ENCODE measurements at regions not wholly inside any gene's neighbourhood (a gene's known extent, or its start where the extent isn't known, plus 50 kb on each side); places are given as distances from the start of the nearest gene placed in this dataset.
"Not testable (repeated sequence)": the region's sequence is repeated elsewhere in the genome, so short reads cannot be mapped to it uniquely, and the experiment has no call there.

- DNase-seq = no peak
Observed at GRCh38 chr3:11898611-11899325, 52.1 kb upstream of the TAMM41 start.

GRCh38 chr3:11899389-11899788 lies 52.7 kb upstream of the TAMM41 start:
- DNase-seq = not testable (repeated sequence)

- DNase-seq = no peak
Observed at GRCh38 chr3:11899826-11900225, 53.1 kb upstream of the TAMM41 start.

GRCh38 chr3:11900824-11901223 lies 54.1 kb upstream of the TAMM41 start:
- DNase-seq = no peak

- no peak for DNase-seq
Observed at GRCh38 chr3:11901286-11901875, 54.7 kb upstream of the TAMM41 start.

- DNase-seq = no peak
Observed at GRCh38 chr3:11903047-11903446, 56.4 kb upstream of the TAMM41 start.

GRCh38 chr3:11903447-11903846 lies 56.8 kb upstream of the TAMM41 start:
- DNase-seq = no peak

GRCh38 chr3:11904157-11904556 lies 57.5 kb upstream of the TAMM41 start:
- DNase-seq = no peak

GRCh38 chr3:11906407-11906806 lies 59.7 kb upstream of the TAMM41 start:
- DNase-seq = no peak

- no peak for DNase-seq
Observed at GRCh38 chr3:11907667-11908660, 61.3 kb upstream of the TAMM41 start.

- DNase-seq = no peak
Observed at GRCh38 chr3:11908981-11909698, 62.5 kb upstream of the TAMM41 start.

- DNase-seq = no peak
Observed at GRCh38 chr3:11909726-11910125, 63.0 kb upstream of the TAMM41 start.

- not testable (repeated sequence) for DNase-seq
Observed at GRCh38 chr3:11910216-11910930, 63.7 kb upstream of the TAMM41 start.

- no peak for DNase-seq
Observed at GRCh38 chr3:11910971-11911531, 64.4 kb upstream of the TAMM41 start.

GRCh38 chr3:11911887-11912286 lies 65.2 kb upstream of the TAMM41 start:
- not testable (repeated sequence) for DNase-seq

- no peak for DNase-seq
Observed at GRCh38 chr3:11913316-11913715, 66.6 kb upstream of the TAMM41 start.

GRCh38 chr3:11914041-11914440 lies 67.4 kb upstream of the TAMM41 start:
- DNase-seq = no peak

GRCh38 chr3:11914651-11915050 lies 68.0 kb upstream of the TAMM41 start:
- no peak for DNase-seq

GRCh38 chr3:11915621-11916424 lies 69.1 kb upstream of the TAMM41 start:
- no peak for DNase-seq

- not testable (repeated sequence) for DNase-seq
Observed at GRCh38 chr3:11916425-11916762, 69.7 kb upstream of the TAMM41 start.

GRCh38 chr3:11917051-11917450 lies 70.4 kb upstream of the TAMM41 start:
- no peak for DNase-seq

All from inflammatory macrophage (primary cell).